ENCODE measurements at regions not wholly inside any gene's neighbourhood (a gene's known extent, or its start where the extent isn't known, plus 50 kb on each side); places are given as distances from the start of the nearest gene placed in this dataset.

DNA sequence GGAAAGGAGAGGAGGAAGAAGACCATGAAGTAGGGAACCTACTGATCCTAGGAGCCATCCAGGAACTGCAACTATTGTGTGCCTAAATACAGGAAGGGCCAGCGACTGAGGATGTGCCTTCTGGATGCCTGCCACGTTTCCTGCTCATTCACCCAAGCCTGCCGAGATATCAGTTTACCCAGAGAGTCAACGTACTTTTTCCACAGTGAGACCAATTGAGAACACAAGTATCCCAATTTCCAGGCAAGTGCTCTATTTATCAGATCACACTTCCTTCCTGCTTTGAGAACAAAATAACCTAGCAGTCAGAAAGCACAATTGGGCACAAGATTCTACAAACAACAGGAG lies 122.4 kb downstream of the AKAP11 start:
- TF ChIP-seq, protein P1, sequence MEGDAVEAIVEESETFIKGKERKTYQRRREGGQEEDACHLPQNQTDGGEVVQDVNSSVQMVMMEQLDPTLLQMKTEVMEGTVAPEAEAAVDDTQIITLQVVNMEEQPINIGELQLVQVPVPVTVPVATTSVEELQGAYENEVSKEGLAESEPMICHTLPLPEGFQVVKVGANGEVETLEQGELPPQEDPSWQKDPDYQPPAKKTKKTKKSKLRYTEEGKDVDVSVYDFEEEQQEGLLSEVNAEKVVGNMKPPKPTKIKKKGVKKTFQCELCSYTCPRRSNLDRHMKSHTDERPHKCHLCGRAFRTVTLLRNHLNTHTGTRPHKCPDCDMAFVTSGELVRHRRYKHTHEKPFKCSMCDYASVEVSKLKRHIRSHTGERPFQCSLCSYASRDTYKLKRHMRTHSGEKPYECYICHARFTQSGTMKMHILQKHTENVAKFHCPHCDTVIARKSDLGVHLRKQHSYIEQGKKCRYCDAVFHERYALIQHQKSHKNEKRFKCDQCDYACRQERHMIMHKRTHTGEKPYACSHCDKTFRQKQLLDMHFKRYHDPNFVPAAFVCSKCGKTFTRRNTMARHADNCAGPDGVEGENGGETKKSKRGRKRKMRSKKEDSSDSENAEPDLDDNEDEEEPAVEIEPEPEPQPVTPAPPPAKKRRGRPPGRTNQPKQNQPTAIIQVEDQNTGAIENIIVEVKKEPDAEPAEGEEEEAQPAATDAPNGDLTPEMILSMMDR (tag by site-specific recombination; IDR thresholded peaks at IDR 0.05): no peak
- TF ChIP-seq ZNF423 (tag by site-specific recombination; IDR thresholded peaks at IDR 0.05): no peak
- no peak for TF ChIP-seq ZNF138 (tag by site-specific recombination; IDR thresholded peaks at IDR 0.05; ENCODE audit: borderline replicate concordance)

Measured in HEK293 (cell line).